ES-I3 (cell line): ENCODE measurements at regions not wholly inside any gene's neighbourhood (a gene's known extent, or its start where the extent isn't known, plus 50 kb on each side); places are given as distances from the start of the nearest gene placed in this dataset.
"Not testable (repeated sequence)": the region's sequence is repeated elsewhere in the genome, so short reads cannot be mapped to it uniquely, and the experiment has no call there.

Experiments used
- H3K36me3 ChIP-seq: 2 replicates; pipeline ENCODE4 v1.6.1; 2013; ENCODE audit warnings: mild to moderate bottlenecking, low read length, control low read depth, moderate library complexity; ENCODE audit not compliant: insufficient read depth
- H3K4me1 ChIP-seq: 2 replicates; pipeline ENCODE4 v1.6.1; 2013; ENCODE audit warnings: mild to moderate bottlenecking, control low read depth, low read length; ENCODE audit not compliant: insufficient read depth
- H3K9ac ChIP-seq: 2 replicates; pipeline ENCODE4 v1.6.1; 2013; ENCODE audit warnings: low read depth, mild to moderate bottlenecking, low read length, moderate library complexity
- H3K9me3 ChIP-seq: 2 replicates; pipeline ENCODE4 v1.6.1; 2013; ENCODE audit warnings: mild to moderate bottlenecking, low read length, moderate library complexity; ENCODE audit not compliant: control insufficient read depth, insufficient read depth

DNA sequence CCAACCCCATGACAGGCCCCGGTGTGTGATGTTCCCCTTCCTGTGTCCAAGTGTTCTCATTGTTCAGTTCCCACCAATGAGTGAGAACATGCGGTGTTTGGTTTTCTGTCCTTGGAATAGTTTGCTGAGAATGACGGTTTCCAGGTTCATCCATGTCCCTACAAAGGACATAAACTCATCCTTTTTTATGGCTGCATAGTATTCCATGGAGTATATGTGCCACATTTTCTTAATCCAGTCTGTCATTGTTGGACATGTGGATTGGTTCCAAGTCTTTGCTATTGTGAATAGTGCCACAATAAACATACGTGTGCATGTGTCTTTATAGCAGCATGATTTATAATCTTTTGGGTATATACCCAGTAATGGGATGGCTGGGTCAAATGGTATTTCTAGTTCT, 293.1 kb downstream of the GATA3 start:
- H3K36me3 ChIP-seq, H3K9me3 ChIP-seq, H3K4me1 ChIP-seq, H3K9ac ChIP-seq: not testable (repeated sequence)

DNA sequence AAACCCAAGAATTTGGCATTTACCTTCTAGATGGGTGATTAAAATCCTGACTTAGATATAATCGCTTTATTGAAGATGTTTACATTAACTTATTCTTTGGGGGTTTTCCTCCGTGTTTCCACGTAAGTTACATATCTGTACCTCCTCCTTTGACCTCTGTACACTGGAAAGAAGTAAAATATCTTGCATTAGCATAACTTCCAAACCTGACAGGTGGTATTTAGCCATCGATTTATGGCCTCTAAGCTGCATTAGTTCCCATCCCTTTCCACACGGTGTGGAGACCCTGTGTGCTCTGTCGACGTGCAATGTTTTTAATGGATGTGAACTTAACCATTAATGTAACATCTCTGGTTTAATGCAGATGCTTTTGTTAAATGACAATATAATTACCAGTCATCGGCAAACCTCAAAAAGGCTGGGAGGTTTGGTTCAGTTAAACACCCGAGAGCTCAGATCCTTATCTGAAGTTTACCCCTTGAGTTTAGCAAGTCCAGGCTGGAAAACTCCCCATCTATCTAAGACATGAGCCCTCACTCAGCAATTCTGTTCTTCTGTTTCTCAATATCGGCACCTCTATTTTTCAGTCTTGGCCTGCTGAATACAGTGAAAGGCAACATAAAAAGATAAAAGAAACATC, 295.2 kb downstream of the GATA3 start:
- H3K36me3 ChIP-seq: no peaks in the 10 kb centered on the region
- H3K9me3 ChIP-seq: no peaks in the 10 kb centered on the region
- no peak overlapping the region for H3K9ac ChIP-seq
- peaks cover 6% of the 10 kb centered on the region; the same call in 1 of the 2 replicates for H3K4me1 ChIP-seq

DNA sequence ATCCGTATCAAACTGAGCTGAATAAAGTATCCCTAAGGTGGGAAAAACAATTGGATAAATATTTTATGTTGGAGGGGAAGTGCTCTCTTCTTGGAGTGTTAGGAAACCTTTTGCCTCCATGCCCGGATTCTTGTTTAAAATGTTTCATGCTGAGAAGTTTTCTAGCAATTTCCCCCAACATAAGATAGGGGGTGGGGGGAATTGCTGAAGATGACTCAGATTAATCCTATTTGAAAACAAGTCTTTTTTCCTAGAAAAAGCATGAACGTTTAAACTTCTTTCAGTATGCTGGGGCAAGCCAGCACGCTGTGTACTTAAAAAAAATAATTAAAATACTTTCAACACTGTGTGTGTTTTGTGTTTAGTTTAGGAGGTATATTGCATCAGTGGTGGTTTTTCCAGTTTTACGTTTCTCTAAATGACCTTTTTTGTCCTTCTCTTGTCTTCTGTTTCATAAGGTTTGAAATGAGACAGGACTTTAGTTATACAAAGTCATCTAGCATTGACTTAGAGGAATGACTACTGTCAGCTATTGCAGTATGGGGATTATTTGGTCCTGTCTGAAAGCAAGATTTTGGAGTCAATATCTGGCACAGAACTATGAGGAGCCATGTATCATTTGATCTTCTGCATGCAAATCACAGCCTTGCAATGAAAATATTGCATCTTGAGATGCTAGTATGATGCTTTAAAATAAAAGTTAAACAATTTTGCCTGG, 295.9 kb downstream of the GATA3 start:
- H3K4me1 ChIP-seq: peaks cover 6% of the 10 kb centered on the region; the same call in 1 of the 2 replicates
- H3K9ac ChIP-seq: no peak overlapping the region
- no peaks in the 10 kb centered on the region for H3K36me3 ChIP-seq
- no peaks in the 10 kb centered on the region for H3K9me3 ChIP-seq

DNA sequence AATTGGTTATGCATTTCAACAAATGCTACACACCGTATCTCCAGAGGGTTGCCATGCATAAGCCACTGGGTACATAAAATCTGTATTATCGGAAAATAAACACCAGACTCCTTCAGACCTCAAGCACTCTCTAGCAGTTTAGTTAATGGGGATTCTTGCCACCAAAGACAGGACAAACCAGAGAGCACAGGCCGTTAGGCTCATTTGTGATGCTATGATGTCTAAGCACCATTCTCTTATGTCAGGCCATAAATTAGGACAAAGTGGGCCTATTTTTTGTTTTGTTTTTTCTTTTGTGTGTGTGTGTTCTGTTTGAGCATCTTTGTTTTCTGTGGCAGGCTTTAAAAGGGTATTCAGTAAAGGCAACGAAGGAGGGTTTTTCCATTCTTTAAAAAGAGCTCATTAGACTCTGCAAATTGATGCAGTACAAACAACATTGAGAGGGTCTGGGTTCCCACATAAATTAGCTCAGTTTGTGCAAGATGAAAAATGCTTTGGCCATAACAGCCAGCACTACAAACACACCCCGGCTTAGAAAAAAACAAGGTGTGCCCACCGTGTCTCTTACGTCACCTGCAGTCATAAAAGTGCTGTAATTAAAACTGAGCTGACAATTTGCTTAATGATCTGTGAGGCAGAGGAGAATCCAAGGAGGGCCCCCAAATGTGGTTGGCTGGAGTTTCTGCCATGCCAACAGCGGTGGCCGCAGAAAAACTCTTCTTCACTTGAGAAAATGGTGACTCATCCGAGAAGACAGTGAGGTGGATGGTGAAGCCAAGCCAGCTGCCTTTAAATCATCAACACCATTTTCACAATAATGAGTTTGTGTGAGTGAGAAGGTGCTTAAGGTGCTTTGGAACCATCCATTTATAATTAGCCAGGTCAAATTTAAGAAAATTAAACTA, 297.9 kb downstream of the GATA3 start:
- Histone ChIP-seq H3K9me3 (no peaks in the 10 kb centered on the region), H3K4me1 (peaks cover 6% of the 10 kb centered on the region; the same call in 1 of the 2 replicates), H3K9ac (no peak overlapping the region), H3K36me3 (no peaks in the 10 kb centered on the region)

DNA sequence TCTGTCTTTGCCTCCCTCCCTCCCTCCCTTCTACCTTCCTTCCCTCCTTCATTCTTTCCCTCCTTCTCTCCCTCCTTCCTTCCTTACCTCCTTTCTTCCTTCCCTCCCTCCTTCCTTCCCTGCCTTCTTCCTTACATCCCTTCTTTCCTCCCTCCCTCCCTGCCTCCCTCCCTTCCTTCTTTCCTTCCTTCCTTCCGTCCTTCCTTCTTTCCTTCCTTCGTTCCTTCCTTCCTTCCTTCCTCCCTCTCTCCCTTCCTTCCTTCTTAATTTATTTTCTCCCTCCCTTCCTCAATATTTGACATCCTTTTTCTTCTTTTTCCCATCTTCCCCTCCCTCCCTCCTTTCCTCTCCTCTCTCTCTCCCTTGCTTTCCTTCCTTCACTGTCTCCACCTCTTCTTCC, 301.8 kb downstream of the GATA3 start:
- no peaks in the 10 kb centered on the region for H3K36me3 ChIP-seq
- H3K4me1 ChIP-seq: no peaks in the 10 kb centered on the region
- 0 out of 2 replicates have a peak, but pooled peaks cover 3% of the 10 kb centered on the region for H3K9me3 ChIP-seq
- no peak overlapping the region for H3K9ac ChIP-seq

DNA sequence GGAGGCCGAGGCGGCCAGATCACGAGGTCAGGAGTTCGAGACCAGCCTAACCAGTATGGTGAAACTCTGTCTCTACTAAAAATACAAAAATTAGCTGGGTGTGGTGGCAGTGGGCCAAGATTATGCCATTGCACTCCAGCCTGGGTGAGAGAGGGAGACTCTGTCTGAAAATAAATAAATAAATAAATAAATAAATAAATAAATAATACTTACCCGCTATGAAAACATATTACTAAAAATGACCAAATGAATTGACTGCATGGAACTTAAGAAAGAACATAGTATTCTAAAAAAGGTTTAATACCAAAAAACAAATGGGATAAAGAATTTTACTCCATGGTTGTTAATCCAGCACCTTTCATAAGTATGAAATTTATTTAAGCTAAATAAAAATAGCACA, 305.0 kb downstream of the GATA3 start:
- Histone ChIP-seq H3K36me3 (no peaks in the 10 kb centered on the region), H3K9ac (no peak overlapping the region), H3K4me1 (no peaks in the 10 kb centered on the region), H3K9me3 (0 out of 2 replicates have a peak, but pooled peaks cover 3% of the 10 kb centered on the region)

DNA sequence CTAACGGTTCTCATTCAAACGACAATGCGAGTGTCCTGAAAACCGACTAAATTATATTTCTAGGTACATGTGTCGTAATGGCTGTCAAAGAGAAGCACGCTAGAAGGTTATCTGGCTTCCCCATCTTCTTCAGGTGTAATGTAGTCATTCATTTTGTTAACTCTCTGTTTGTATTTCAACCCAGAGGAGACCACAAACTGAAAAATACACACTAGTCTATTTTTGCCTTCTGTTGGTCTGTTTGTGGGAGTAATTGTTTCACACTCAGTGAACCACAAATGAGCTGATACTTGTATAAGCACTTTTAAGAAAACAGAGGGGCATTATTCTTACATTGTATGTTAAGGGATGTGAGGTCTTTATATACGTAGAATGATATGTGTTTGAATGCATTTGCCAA, 305.9 kb downstream of the GATA3 start:
- Histone ChIP-seq H3K36me3 (no peaks in the 10 kb centered on the region), H3K9me3 (0 out of 2 replicates have a peak, but pooled peaks cover 3% of the 10 kb centered on the region), H3K4me1 (no peaks in the 10 kb centered on the region), H3K9ac (no peak overlapping the region)

DNA sequence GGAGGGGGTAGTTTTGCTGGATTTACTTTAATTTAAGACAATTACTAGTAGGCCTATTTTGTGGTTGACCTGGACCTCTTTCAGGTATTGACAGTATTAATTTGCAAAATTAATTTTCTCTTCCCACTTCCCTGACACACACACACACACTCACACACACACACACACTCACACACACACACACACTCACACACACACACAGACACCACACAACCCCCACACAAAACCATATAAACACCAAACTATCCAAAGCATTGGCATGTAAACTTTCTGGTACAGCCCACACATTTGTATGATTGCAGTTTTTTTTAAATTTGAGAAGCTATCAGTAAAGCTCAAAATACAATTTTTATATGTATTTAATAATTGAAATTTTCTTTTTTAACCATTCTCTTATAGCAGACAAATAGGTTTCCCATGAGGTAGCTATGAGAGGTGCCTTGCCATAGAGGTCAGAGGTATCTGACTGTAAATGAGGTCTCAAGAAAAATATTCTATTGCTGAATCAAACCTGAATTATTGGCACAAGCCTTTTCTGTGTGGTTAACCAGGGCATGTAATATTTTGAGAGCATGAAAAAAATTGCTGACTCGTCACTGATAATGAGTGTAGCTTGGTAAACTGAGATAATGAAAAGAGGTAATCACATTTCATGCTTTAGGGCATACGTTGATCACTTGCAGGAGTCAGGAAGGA, 306.5 kb downstream of the GATA3 start:
- 0 out of 2 replicates have a peak, but pooled peaks cover 3% of the 10 kb centered on the region for H3K9me3 ChIP-seq
- no peaks in the 10 kb centered on the region for H3K4me1 ChIP-seq
- no peak overlapping the region for H3K9ac ChIP-seq
- H3K36me3 ChIP-seq: no peaks in the 10 kb centered on the region

DNA sequence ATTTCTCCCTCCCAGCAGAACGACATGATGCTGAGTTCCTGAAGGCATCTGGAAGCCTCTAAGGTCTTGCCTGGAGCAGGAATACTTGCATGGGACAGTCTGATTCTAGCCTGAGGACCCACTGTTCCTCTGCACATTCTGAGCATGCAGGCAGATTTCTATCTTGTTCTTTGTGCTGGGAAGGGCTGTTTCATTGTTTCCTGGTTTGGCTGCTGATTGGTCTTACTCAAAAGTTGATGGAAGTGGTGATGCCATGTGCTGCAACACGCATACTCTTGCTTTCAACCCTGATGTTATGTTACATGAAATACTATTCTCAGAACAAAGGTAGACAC, 307.0 kb downstream of the GATA3 start:
- Histone ChIP-seq H3K36me3 (no peaks in the 10 kb centered on the region), H3K9me3 (0 out of 2 replicates have a peak, but pooled peaks cover 3% of the 10 kb centered on the region), H3K9ac (no peak overlapping the region), H3K4me1 (peaks cover 3% of the 10 kb centered on the region)

DNA sequence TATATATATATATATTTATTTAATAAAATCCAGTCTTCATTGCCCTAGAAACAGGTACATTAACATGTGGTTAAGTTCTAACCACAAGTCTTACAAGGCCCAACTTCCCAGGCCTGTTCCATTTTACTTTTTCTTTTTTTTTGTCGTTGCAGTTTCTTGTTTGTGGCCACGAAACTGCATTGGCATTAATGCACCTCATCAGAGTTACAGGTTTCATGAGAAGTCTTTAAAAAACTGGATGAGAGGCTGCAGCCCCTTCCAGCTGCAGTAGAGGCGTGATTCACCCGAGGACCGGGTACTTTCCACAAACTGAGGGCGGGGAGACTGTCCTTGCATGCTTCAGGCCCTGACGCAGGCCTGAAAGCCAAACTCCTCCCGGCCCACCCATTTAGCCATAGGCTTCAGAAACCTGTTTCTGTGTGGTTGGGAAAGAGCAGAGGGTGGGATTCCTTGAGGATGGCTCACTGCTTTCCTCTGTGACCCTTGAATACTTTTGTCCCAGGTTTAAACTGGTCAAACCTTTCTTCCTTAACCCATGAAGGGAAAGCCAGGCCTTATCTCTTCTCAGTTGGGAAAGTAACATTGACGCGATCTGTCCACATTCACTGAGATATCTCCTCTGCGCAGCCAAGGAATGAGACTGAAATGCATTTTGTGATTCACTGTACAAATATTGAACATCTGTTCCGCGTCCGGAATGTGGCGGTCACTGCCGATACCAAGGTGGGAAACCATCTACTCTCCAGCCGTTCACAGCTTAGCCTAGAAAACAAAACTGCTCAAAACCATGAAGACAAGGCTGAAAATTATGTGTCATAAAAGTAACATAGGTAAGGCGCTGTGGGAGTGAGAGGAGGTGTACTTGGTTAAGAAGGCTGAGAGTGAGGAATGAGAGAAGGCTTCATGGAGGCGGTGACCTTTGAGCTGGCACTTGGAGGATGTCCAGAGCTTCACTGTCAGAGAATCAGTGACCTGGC, 311.7 kb downstream of the GATA3 start:
- Histone ChIP-seq H3K9ac (no peak overlapping the region), H3K9me3 (no peaks in the 10 kb centered on the region), H3K4me1 (peaks cover 5% of the 10 kb centered on the region), H3K36me3 (no peaks in the 10 kb centered on the region)

DNA sequence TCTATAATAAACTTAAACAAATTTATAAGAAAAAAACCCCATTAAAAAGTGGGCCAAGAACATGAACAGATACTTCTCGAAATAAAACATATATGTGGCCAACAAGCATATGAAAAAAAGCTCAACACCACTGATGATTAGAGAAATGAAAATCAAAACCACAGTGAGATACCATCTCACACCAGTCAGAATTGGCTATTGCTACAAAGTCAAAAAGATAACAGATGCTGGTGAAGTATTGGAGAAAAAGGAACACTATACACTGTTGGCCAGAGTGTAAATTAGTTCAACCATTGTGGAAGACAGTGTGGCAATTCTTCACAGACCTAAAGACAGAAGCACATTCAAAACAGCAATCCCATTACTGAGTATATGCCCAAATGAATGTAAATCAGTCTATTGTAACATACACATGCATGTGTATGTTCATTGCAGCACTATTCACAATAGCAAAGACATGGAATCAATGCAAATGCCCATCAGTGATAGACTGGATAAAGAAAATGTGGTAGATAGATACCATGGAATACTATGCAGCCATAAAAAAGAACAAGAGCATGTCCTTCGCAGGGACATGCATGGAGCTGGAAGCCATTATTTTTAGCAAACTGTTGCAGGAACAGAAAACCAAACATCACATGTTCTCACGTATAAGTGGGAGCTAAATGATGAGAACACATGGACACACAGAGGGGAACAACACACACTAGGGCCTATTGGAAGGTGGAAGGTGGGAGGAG, 313.4 kb downstream of the GATA3 start:
- H3K4me1 ChIP-seq, H3K9ac ChIP-seq, H3K36me3 ChIP-seq, H3K9me3 ChIP-seq: not testable (repeated sequence)

DNA sequence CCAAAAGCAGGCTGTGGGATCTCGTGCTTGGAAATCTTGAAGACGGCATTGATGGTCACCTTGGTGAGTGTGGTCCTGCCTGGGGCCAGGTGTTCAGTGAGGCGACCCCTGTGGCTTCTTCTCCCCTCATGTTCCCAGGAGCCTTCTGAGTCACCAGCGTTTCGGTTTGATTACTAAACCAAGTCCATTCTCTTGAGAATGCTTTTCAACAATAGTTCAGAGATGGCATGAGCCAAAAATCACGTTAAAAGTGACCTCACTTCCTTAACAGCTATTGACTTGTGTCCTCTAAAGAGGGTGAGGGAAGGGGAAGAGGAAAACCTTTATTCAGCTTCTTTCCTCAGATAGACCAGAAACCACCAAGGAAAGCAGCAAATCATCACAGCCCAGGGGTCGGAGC, 315.2 kb downstream of the GATA3 start:
- Histone ChIP-seq H3K4me1 (peaks cover 5% of the 10 kb centered on the region), H3K36me3 (no peaks in the 10 kb centered on the region), H3K9ac (no peak overlapping the region), H3K9me3 (no peaks in the 10 kb centered on the region)

DNA sequence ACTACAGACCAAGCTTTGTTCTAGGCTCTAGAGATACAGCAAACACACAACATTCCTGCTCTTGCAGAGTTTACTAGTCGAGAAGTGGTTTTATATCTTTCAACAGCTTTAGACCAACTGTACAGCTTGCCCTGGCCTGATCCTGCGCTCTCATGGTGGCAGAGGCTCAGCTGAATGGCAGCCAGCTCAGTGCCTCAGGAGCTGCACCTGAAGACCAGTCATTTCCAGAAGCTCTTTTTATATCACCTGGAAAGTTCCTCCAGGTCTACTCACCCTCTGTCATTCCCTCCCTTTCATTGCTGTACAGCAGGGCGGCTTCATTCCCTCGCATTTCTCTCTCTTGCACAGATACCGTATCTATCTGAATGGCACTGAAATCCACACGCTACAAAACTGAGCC, 319.8 kb downstream of the GATA3 start:
- Histone ChIP-seq H3K9me3 (no peaks in the 10 kb centered on the region), H3K9ac (no peak overlapping the region), H3K36me3 (no peaks in the 10 kb centered on the region), H3K4me1 (peaks cover 17% of the 10 kb centered on the region)
